HuH-7.5 (cell line): ENCODE measurements at regions not wholly inside any gene's neighbourhood (a gene's known extent, or its start where the extent isn't known, plus 50 kb on each side); places are given as distances from the start of the nearest gene placed in this dataset.

Experiments used
- DNase-seq: peaks from one replicate; pipeline ENCODE4 v3.0.0; 2011; ENCODE audit warnings: low spot score

GRCh38 chr7:47221826-47222225, 360.1 kb downstream of the TNS3 start:
- no peak for DNase-seq

- DNase-seq: no peak
These were observed 363.3 kb downstream of the TNS3 start for GRCh38 chr7:47218378-47219176.

GRCh38 chr7:47217570-47218360, 364.1 kb downstream of the TNS3 start:
- no peak for DNase-seq

GRCh38 chr7:47217086-47217485, 364.8 kb downstream of the TNS3 start:
- DNase-seq: no peak

DNA sequence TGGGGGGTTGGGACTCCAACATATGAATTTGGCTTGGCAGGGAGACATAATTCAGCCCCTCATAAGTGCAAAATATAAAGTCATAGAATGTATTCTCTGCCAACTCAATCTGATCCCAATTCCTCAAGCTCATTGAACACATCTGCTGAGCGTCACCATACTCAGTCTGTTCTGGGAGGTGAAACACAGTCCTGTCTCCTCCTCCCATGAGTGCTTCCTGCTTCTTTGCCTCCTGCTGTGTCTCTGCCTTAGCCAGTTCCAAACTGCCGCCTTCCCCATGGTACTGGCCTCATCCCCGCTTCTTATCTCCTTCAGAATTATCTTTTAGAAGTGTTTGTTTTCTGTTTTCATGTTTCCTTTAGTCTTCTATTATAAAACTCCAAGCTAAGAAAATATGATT, 365.5 kb downstream of the TNS3 start:
- DNase-seq: no peak

- DNase-seq: no peak
These were observed 366.3 kb downstream of the TNS3 start for GRCh38 chr7:47215640-47216039.

DNA sequence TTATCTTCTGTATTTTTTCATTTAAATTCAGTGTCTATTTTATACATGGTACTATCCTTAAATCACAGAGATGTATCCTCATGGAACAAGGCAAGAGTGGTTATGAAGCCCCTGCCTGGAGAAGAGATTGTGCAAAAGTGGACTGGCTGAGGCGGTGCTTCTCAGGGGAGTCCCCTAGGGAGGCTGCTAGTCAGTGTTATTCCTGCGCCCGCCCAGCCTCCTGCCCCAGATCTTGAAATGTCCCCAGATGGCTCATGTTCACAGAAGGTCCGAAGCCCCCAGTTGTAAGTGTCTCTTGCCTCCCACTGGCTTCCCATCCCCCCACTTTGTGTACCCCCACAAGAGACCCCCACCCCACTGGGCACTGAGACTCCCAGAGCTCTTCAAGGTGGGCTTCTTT, 366.9 kb downstream of the TNS3 start:
- no peak for DNase-seq

- DNase-seq: no peak
These were observed 368.6 kb downstream of the TNS3 start for GRCh38 chr7:47213276-47213675.

GRCh38 chr7:47211519-47211973, 370.4 kb downstream of the TNS3 start:
- DNase-seq: no peak

- no peak for DNase-seq
These were observed 371.5 kb downstream of the TNS3 start for GRCh38 chr7:47210281-47210854.

- DNase-seq: no peak
These were observed 374.0 kb downstream of the TNS3 start for GRCh38 chr7:47207956-47208355.

- DNase-seq: no peak
These were observed 377.2 kb downstream of the TNS3 start for GRCh38 chr7:47204709-47205108.

GRCh38 chr7:47202146-47202783, 379.6 kb downstream of the TNS3 start:
- DNase-seq: no peak

GRCh38 chr7:47198159-47198558, 383.8 kb downstream of the TNS3 start:
- no peak for DNase-seq

DNA sequence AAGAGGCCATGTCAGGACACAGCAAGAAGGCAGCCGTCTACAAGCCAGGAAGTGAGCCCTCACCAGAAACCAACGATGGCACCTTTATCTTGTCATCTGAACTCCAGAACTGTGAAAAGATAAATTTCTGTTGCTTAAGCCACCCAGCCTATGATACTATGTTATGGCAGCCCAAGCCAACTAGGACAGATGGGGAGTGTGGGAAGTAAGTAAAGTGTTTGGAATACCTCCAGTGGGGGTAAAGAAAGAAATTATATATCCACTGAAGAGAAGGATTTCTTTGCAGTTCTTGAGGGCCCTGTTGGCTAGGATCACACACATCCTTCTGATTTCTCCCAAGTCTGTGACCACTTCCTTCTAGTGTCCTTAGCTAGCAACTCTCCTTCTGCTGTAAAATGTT, 384.4 kb downstream of the TNS3 start:
- DNase-seq: no peak

DNA sequence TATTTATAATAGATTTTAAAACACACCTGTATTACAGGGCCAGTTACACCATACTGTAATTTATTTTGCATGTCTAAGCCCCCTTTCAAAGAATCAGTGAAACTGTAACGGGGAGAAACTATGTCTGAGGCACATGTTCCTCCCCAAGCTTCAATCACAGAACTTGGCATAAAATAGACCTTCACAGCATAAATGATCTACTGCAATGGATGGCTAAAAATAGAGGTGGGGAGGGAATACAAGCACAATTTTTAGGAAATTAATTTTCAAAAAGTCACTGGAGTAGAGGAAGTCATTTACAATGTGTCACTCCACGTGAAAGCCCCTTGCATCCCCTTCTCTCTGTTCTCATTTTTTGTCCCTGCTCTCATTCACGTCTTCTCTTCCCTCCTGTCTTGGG, 385.2 kb downstream of the TNS3 start:
- DNase-seq: no peak

DNA sequence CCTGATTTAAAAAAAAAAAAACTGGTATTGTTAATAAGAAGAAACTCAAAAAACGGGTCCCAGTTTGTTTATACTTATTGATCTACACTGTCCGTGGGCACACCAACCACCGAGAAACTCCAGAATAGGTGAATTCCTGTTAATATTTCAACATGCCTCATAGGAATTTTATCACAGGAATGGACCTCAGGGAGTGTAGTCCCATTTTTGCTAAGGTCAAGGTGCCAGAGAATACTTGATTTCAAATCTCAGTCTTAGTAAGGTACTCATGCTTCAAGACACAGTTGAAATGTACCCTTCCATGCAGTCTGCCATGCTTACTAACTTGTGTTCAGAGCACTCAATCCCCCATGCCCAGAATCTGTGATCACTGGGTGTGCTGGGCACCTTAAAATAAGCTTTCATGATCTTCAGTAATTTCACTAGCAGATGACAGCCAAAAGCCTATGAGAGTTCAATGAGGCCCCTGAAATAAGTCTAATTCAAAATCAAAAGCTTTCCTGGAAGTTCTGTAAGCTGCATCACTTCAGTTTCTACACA, 385.7 kb downstream of the TNS3 start:
- DNase-seq: no peak

DNA sequence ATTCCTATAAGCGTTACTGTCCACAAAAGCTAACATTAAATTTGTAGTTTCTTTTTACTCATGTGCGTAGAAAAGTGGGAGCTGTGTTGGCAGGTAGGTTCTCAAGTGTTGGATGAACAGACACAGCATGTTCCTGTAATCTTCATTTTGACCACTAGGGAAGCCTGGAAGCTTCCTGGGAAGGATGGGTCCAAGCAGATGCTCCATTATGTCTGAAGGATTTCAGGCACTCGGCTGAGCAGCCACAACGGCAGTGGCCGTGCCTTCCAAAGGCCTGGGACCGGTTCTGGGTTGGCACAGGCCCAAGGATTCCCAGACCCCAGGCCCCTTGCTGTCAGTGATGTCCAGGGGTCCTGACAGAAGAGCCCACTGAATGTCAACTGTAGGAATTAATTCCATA, 386.3 kb downstream of the TNS3 start:
- DNase-seq: no peak

DNA sequence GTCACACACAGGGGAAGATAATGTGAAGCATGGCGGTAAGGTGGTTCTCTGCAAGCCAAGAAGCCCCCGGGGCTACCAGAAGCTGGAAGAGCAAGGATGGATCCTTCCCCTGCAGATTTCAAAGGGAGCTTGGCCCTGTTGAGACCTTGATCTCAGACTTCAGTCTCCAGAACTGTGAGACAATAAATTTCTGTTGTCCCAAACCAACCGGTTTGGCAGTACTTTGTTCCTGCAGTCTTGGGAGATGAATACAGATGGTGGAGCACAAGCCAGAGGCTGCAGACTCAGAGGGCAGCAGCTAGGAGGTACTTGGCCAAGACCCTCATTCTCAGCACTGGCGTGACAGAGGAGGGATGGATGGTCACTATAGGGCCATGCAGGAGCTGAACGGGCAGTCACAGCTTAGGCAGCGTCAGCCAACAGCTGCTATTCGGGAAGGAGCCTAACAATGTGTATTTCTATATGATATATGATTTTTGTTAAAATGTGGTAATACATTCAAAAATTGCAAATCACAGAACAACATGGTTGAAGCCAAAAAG, 387.3 kb downstream of the TNS3 start:
- DNase-seq: no peak

- DNase-seq: no peak
These were observed 388.9 kb downstream of the TNS3 start for GRCh38 chr7:47192978-47193377.

DNA sequence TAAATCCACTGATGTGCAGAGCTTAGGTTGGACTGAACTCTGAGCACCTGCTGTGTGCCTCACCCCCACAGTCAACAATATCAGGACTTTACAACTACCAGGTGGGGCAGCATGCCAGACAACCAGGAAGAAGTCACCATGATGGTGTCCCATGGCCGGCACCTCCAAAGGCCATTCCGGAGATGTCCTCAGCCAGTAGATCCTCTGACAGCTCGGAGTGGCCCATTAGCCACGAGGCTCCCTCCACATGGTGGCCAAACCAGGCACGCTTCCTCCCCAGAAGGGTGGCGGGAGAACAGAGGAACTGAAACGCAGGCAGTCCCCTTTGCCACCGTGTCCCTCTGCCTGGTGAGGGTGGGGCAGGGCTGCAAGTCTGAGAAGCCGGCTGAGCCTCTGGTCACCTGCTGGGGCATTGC, 390.0 kb downstream of the TNS3 start:
- DNase-seq: no peak

DNA sequence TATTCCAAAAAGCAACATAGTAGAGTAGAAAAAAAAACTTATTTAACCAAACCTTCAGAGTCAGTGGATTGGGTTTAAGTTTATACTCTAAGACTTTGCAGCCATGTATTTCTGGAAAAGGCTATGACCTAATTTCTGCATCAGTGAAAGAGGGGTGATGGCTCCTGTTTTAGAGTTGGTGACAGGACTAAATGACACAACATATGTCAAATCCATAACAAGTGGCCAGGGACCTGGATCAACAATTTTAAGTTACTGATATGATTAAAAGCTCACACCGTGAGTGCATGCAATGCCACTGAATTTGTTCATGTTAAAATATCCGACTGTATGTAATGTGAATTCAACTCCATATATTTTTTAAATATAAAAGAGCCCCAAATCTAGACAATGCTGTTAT, 390.6 kb downstream of the TNS3 start:
- no peak for DNase-seq
